Esophagus muscularis mucosa (tissue), 4 donors: ENCODE measurements at regions not wholly inside any gene's neighbourhood (a gene's known extent, or its start where the extent isn't known, plus 50 kb on each side); places are given as distances from the start of the nearest gene placed in this dataset.

Source experiments
- CTCF ChIP-seq, 3 experiments: fragments of 200-600 bp in 2 of 3; fragments of 450-650 bp in 1 of 3; sonication (generic) in 2 of 3; IDR thresholded peaks; one replicate each; pipeline ENCODE4 v1.5.1; 2017 to 2019; ENCODE audit warnings: antibody characterized with exemption in 3 of 3, mild to moderate bottlenecking in 2 of 3, moderate library complexity in 1 of 3
- EP300 ChIP-seq: sonication (generic); formaldehyde crosslinking; IDR thresholded peaks from one replicate; pipeline ENCODE4 v1.6.1; 2017; ENCODE audit warnings: antibody characterized with exemption
- POLR2A ChIP-seq: fragments of 450-650 bp; IDR thresholded peaks from one replicate; pipeline ENCODE4 v1.6.1; 2017; ENCODE audit warnings: antibody characterized with exemption, moderate library complexity, mild to moderate bottlenecking, low read depth
- POLR2AphosphoS5 ChIP-seq, 2 donors: sonication (generic); formaldehyde crosslinking; IDR thresholded peaks; one replicate each; pipeline ENCODE4 v1.6.1; 2017; ENCODE audit warnings: antibody characterized with exemption in 2 of 2

DNA sequence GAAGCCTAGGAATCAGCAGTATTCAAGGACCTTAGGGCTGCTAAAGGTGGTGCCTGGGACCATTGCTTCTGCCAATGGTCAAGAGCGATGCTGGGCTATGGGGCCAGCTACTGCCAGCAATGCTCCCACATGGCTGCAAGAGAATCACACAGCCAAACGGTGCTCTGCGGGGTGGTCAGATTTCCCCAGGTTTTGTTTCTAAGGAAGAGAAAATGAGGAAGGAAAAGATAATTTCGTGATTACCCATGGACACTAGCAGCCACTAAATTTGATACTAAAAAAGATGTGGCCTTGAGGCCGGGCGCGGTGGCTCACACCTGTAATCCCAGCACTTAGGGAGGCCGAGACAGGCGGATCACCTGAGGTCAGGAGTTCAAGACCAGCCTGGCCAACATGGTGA, 83.0 kb downstream of the LYZL2 start:
- TF ChIP-seq CTCF (IDR thresholded peaks at IDR 0.05), result no peak
- TF ChIP-seq POLR2AphosphoS5 (IDR thresholded peaks at IDR 0.05), result no peak
- TF ChIP-seq POLR2A, result no peak
- TF ChIP-seq EP300, result no peak
